Activated naive CD8-positive, alpha-beta T cell treated with anti-CD3 and anti-CD28 coated beads, Interleukin-2, amount 50 U/mL, for 24 hours (primary cell): ENCODE measurements at regions not wholly inside any gene's neighbourhood (a gene's known extent, or its start where the extent isn't known, plus 50 kb on each side); places are given as distances from the start of the nearest gene placed in this dataset.
"Not testable (repeated sequence)": the region's sequence is repeated elsewhere in the genome, so short reads cannot be mapped to it uniquely, and the experiment has no call there.

Experiments
- ATAC-seq: fragments of 150-1000 bp; cut with Tn5 transposase; one replicate; pipeline ENCODE4 v1.10.0; 2021
- DNase-seq: peaks from one replicate; pipeline ENCODE4 v3.0.0; 2021
- H3K27ac Mint-ChIP-seq: one replicate; pipeline ENCODE4 v1.8.0; 2021; ENCODE audit warnings: mild to moderate bottlenecking, mixed read lengths
- H3K27me3 Mint-ChIP-seq: one replicate; pipeline ENCODE4 v1.8.0; 2021; ENCODE audit warnings: mixed read lengths
- H3K36me3 Mint-ChIP-seq: one replicate; pipeline ENCODE4 v1.8.0; 2021; ENCODE audit warnings: low read depth, mixed read lengths
- H3K4me1 Mint-ChIP-seq: one replicate; pipeline ENCODE4 v1.8.0; 2021; ENCODE audit warnings: mixed read lengths
- H3K4me3 Mint-ChIP-seq: one replicate; pipeline ENCODE4 v1.8.0; 2021; ENCODE audit warnings: mild to moderate bottlenecking, moderate library complexity, mixed read lengths
- H3K9me3 Mint-ChIP-seq: one replicate; pipeline ENCODE4 v1.8.0; 2021; ENCODE audit warnings: mixed read lengths

DNA sequence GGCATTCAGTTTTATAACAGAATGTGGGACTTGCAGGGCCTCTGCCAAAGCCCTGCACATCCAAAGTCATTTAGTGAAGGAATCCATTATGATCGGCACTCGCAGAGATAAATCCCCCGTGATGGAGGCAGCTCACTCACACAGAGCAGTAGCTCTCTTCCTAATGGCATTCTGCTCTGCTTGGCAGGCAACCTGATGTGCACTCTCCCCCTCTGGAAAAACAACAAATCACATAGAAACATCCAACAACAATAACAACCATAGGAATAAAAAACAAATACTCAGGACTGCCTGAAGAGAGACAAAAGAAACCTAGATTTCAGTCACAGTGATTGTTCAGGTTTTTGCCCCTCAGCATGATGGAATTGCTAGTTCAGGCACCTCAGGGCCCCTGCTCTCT lies 59.7 kb downstream of the NAA11 start:
- Mint-ChIP-seq H3K9me3 (no peaks in the 10 kb centered on the region), H3K4me1 (no peaks in the 10 kb centered on the region), H3K27ac (no peak overlapping the region), H3K4me3 (no peak overlapping the region), H3K27me3 (no peaks in the 10 kb centered on the region), H3K36me3 (no peaks in the 10 kb centered on the region)
- DNase-seq (no peak), ATAC-seq (no peak)

DNA sequence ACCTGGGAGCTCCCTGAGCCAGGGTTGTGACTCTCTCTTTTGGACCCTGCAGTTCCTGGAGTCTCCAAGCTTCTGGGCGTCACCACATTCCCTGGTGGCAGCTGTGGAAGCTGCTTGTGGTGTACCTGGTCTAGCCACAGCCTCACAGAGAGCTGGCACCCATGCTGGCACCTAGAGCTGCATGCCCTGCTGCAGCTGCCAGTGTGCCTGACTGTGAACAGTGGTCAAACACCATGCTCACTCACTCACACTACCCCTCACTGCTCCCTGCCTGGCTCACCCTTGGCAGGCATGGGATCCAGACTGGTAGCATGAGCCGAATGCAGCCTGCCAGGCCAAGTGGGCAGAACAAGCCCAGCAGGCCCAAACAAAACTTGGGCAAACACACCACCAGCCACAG lies 66.6 kb downstream of the NAA11 start:
- no peak for DNase-seq
- no peaks in the 10 kb centered on the region for H3K36me3 Mint-ChIP-seq
- H3K9me3 Mint-ChIP-seq = no peaks in the 10 kb centered on the region
- H3K4me1 Mint-ChIP-seq = no peaks in the 10 kb centered on the region
- no peaks in the 10 kb centered on the region for H3K27me3 Mint-ChIP-seq
- no peak for ATAC-seq
- H3K4me3 Mint-ChIP-seq = no peak overlapping the region
- no peak overlapping the region for H3K27ac Mint-ChIP-seq

DNA sequence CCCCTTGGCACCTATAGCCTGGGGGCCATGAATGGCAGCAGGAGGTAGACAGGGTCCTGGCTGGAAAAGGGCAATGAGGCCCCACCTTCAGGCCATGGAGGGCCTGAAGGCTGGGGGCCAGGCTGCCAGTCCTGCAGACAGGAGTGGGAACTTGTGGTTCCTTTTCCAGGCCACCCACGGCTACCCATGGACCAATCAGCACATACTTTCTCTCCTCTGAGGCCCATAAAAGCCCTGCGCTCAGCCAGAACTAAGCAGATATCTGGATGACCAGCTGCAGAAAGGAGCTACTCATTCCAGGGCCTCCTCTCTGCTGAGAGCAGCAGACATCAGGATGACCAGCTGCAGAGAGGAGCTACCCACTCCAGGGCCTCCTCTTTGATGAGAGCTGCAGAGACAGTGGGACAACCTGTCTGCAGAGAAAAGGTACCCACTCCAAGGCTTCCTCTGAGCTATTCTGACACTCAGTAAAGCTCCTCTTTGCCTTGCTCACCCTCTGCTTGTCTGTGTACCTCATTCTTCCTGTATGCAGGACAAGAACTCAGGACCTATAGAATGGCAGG lies 67.2 kb downstream of the NAA11 start:
- Mint-ChIP-seq H3K4me3 (no peak overlapping the region), H3K36me3 (no peaks in the 10 kb centered on the region), H3K27ac (no peak overlapping the region), H3K27me3 (no peaks in the 10 kb centered on the region), H3K4me1 (no peaks in the 10 kb centered on the region), H3K9me3 (no peaks in the 10 kb centered on the region)
- no peak for DNase-seq
- ATAC-seq = no peak

DNA sequence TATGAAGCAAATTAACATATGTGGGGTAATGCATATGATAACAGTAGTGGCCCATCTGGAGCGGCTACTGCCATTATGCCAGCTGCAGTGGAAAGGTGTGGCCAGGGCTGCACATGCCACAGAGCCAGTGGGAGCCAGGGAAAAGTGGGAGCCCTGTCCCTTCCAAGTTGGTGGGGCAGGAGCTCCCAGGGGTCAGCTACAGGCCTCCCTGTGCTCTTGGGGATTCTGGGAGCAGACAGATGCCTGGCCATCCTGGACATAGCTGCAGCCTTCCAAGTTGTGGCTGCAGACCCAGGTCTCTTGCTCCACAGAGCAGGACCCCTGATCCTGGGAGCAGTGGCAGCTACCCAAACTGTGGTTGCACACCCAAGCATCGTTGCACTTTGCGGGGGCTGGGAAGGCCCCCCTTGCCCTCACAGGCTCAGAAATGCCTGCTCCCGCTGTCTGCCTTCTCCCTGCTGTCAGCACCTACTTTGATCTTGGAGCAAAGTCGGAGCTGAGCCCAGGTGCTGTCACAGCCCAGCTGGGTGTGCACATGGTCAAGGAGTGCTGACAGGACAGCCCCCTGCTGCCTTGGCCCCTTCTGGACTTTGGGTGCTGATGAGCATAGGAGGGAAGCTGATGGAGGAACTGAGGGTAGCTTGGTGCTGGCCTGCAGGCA lies 67.8 kb downstream of the NAA11 start:
- Mint-ChIP-seq H3K4me1 (no peaks in the 10 kb centered on the region), H3K36me3 (no peaks in the 10 kb centered on the region), H3K27me3 (no peaks in the 10 kb centered on the region), H3K9me3 (no peaks in the 10 kb centered on the region), H3K4me3 (no peak overlapping the region), H3K27ac (no peak overlapping the region)
- DNase-seq = no peak
- no peak for ATAC-seq

DNA sequence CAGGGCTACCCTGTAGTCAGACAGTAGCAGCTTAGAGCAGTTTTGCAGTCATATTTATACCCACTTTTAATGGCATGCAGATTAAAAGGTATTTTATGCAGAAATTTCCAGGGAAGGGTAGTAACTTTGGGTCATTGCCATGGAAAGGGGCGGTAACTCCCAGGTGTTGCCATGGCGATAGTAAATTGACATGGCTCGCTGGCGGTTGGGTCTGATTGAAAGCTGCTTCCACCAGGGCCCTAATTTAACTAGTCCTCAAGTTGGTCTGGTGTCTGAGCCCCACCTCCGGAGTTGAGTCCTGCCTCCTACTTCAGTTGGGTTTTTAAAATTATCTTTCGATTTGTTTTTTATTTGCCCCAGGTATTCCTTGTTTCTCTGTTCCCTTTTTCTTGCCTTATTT lies 70.1 kb downstream of the NAA11 start:
- H3K4me3 Mint-ChIP-seq = no peak overlapping the region
- no peaks in the 10 kb centered on the region for H3K4me1 Mint-ChIP-seq
- H3K36me3 Mint-ChIP-seq = no peaks in the 10 kb centered on the region
- no peaks in the 10 kb centered on the region for H3K9me3 Mint-ChIP-seq
- no peaks in the 10 kb centered on the region for H3K27me3 Mint-ChIP-seq
- no peak for ATAC-seq
- DNase-seq = no peak
- no peak overlapping the region for H3K27ac Mint-ChIP-seq

DNA sequence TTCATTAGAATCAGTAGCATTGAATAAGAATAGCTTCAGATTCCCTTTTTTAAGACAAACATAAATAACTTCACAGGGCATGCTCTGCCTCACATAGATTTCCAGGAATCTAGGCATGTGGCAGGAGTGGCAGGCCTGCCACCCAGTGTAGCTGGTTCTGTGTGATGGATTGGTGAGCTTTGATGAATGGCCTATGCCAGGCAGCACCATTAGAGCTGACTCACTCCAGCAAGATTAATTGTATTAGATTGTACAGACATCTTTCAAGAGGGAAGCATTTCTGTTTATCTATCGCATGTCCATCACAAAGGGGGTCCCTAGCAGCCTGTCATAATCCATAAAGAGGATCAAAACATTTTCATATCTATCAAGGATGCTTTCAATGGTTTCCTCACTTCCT lies 71.9 kb downstream of the NAA11 start:
- Mint-ChIP-seq H3K27me3 (peaks cover 2% of the 10 kb centered on the region), H3K36me3 (no peaks in the 10 kb centered on the region), H3K4me1 (no peaks in the 10 kb centered on the region), H3K4me3 (no peak overlapping the region), H3K27ac (no peak overlapping the region), H3K9me3 (no peaks in the 10 kb centered on the region)
- DNase-seq (no peak), ATAC-seq (no peak)

DNA sequence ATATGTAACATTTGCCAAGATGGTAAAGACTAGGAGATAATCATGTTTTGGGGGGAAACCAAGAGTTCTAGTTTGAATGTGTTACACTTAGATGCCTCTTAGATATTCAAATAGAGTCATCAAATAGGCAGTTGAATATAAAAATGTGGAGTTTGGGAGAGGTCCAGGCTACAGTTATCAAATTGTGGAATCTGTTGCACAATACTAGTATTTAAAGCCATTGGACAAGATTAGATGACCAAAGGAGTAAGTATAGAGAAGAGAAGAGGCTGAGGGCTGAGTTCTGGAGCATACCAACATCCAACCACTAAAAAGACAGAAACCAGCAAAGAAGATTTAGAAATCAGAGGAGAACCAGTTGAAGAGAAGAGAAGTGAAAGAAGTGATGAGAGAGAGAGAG lies 72.7 kb downstream of the NAA11 start:
- Mint-ChIP-seq H3K36me3 (no peaks in the 10 kb centered on the region), H3K27ac (no peak overlapping the region), H3K4me1 (no peaks in the 10 kb centered on the region), H3K9me3 (no peaks in the 10 kb centered on the region), H3K27me3 (peaks cover 2% of the 10 kb centered on the region), H3K4me3 (no peak overlapping the region)
- ATAC-seq (no peak), DNase-seq (no peak)

DNA sequence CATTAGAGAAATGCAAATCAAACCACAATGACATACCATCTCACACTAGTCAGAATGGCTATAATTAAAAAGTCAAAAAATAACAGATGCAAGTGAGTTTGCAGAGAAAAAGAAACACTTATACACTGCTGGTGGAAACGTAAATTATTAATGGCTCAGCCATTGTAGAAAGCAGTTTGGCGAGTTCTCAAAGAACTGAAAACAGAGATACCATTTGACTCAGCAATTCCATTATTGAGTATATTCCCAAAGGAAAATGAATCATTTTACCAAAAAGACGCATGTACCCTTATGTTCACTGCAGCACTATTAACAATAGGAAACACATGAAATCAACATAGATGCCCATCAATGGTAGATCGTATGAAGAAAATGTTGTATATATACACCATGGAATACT lies 75.0 kb downstream of the NAA11 start:
- Mint-ChIP-seq H3K4me3 (no peak overlapping the region), H3K4me1 (no peaks in the 10 kb centered on the region), H3K9me3 (no peaks in the 10 kb centered on the region), H3K27ac (no peak overlapping the region), H3K27me3 (peaks cover 2% of the 10 kb centered on the region), H3K36me3 (no peaks in the 10 kb centered on the region)
- no peak for DNase-seq
- no peak for ATAC-seq

DNA sequence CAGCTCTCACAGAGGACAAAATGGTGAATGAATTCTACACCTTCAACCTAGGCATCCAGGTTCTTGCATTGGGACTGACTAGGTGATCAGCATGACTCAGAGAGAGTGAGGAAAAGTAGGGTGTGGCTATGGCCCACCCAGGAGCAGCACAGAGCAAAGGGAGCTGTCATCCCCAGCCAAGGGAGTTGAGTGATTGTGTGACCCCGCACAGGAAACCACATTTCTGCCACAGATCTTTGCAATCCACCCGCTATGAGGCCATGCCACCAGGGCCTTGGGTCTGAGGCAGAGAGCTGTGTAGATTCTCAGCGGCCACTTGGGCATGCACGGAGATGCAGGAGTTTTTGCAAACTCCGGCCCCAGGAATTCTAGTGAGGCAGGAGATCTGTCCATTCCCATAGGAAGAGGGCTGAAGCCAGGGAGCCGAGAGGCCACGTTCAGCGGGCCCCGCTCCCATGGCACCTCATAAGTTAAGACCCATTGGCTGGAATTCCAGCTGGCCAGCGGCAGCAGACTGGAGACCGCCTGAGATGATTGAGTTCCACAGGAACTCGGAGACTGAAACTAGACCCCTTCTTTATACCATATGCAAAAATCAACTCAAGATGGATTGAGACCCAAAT lies 75.9 kb downstream of the NAA11 start:
- H3K36me3 Mint-ChIP-seq = no peaks in the 10 kb centered on the region
- no peak overlapping the region for H3K4me3 Mint-ChIP-seq
- DNase-seq (no peak), ATAC-seq (peak; percentile 28)
- H3K4me1 Mint-ChIP-seq = no peaks in the 10 kb centered on the region
- no peaks in the 10 kb centered on the region for H3K9me3 Mint-ChIP-seq
- peaks cover 2% of the 10 kb centered on the region for H3K27me3 Mint-ChIP-seq
- no peak overlapping the region for H3K27ac Mint-ChIP-seq

DNA sequence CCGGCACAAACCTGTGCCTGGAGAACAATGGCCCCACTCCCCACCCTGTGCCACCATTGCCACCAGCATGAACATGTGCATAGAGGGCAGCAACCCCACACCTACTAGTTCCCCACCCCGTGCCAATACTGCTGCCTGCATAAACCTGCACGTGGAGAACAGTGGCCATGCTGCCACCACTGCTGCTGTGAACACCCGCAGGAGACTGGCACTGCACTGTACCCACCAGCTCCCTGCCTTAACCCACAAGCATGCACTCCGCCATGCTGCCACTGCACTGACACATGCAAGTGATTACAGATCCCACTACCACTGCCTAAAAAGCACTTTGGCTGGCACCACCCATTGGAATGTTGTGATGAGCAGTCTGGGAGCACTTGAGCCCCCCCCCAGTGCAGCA lies 77.3 kb downstream of the NAA11 start:
- H3K27ac Mint-ChIP-seq = no peak overlapping the region
- H3K4me1 Mint-ChIP-seq = no peaks in the 10 kb centered on the region
- ATAC-seq = no peak

DNA sequence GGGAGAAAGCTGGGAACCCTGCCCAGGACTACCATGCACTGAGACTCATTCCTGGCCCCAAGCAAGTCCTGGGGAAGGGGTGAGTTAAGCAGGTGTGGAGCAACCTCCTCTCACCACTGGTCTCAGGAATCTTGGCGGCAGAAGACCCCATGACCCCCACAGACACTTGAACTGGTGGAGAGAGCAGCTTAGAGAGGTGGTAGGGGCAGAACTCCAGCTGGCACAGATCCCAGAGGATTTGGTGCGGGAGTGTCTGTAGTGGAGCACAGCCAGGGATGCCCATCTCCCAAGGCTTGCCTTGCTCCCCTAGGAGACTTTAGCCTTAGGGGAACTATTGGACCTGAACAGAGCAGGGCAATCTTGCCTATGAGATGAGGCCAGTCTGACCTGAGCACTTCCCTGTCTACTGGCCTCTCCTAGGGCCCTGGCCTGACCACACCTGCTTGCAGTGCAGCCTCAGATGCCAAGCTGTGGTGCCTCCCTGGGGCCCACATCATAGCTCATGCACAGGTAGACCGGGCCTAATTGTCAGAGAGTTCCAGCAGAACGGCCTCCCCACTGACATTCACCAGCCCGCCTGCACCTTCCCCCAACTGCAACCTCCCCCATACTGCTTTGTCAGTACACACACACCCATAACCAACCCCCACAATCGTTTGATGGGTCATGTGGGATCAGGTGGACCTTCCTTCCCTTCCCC lies 78.0 kb downstream of the NAA11 start:
- H3K36me3 Mint-ChIP-seq = no peaks in the 10 kb centered on the region
- H3K27me3 Mint-ChIP-seq = peaks cover 2% of the 10 kb centered on the region
- ATAC-seq (peak; percentile 28), DNase-seq (no peak)
- no peak overlapping the region for H3K27ac Mint-ChIP-seq
- H3K4me1 Mint-ChIP-seq = no peaks in the 10 kb centered on the region
- no peak overlapping the region for H3K4me3 Mint-ChIP-seq
- no peaks in the 10 kb centered on the region for H3K9me3 Mint-ChIP-seq

More for the DNA sequence above, 77.3 kb downstream of the NAA11 start:
- DNase-seq = no peak
- Mint-ChIP-seq H3K27me3 (peaks cover 2% of the 10 kb centered on the region), H3K4me3 (no peak overlapping the region), H3K36me3 (no peaks in the 10 kb centered on the region), H3K9me3 (no peaks in the 10 kb centered on the region)

DNA sequence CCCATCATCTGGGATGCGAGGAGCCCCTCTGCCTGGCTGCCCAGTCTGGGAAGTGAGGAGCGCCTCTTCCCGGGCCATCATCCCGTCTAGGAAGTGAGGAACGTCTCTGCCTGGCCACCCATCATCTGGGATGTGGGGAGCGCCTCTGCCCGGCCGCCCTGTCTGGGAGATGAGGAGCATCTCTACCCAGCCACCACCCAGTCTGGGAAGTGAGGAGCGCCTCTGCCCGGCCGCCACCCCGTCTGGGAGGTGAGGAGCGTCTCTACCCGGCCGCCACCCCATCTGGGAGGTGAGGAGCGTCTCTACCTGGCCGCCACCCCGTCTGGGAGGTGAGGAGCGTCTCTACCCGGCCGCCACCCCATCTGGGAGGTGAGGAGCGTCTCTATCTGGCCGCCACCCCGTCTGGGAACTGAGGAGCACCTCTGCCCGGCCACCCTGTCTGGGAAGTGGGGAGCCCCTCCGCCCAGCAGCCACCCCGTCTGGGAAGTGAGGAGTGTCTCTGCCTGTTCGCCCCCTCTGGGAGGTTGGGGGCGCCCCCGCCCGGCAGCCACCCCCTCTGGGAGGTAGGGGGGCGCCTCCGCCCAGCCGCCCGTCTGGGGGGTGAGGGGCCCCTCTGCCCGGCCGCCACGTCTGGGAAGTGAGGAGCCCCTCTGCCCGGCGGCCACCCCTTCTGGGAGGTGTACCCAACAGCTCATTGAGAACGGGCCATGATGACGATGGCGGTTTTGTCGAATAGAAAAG lies 80.5 kb downstream of the NAA11 start:
- not testable (repeated sequence) for H3K4me3 Mint-ChIP-seq, H3K27ac Mint-ChIP-seq, DNase-seq, H3K4me1 Mint-ChIP-seq, H3K27me3 Mint-ChIP-seq, H3K9me3 Mint-ChIP-seq, H3K36me3 Mint-ChIP-seq, ATAC-seq

DNA sequence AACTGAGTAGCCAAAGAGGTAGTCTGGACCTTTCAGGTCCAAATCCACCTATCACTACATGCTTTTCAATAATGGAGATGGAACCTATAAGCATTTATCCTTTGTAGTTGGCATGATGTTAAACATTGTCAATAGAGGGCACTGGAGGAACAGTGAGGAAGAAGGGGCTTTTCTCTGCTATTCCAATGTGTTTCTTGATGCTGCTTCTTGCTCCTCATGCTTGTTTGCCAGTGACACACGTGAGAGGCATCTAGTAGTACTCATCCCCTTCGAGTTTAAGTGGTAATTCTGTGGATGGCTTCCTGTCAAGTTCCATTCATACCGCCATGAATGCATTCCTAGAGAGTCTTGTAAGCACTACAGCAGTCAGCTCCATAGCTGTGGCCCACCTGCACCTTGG lies 84.0 kb downstream of the NAA11 start:
- Mint-ChIP-seq H3K4me3 (no peak overlapping the region), H3K9me3 (no peaks in the 10 kb centered on the region), H3K27me3 (peaks cover 1% of the 10 kb centered on the region), H3K27ac (no peak overlapping the region), H3K36me3 (no peaks in the 10 kb centered on the region), H3K4me1 (no peaks in the 10 kb centered on the region)
- ATAC-seq = no peak
- no peak for DNase-seq

DNA sequence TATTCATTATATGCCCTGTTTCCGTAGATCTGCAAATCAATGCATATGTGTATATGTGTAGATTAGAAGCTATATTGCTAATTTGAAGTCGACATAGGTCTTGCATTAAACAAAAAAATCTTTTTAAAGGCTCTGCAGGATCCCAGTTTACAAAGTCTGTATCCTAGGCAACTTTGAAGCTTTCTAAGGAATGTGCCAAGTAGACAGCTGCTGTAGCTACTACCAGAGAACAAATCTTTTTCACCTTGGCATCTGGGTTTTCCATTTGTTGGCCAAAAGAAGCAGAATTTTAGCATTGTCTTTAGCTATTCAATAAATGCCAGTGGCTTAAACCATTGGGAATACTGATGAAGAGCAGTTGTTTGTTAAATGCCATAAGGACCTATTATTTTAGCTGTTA lies 88.0 kb downstream of the NAA11 start:
- Mint-ChIP-seq H3K4me3 (no peak overlapping the region), H3K27ac (no peak overlapping the region), H3K4me1 (no peaks in the 10 kb centered on the region), H3K9me3 (no peaks in the 10 kb centered on the region), H3K36me3 (no peaks in the 10 kb centered on the region), H3K27me3 (peaks cover 1% of the 10 kb centered on the region)
- ATAC-seq (no peak), DNase-seq (no peak)

DNA sequence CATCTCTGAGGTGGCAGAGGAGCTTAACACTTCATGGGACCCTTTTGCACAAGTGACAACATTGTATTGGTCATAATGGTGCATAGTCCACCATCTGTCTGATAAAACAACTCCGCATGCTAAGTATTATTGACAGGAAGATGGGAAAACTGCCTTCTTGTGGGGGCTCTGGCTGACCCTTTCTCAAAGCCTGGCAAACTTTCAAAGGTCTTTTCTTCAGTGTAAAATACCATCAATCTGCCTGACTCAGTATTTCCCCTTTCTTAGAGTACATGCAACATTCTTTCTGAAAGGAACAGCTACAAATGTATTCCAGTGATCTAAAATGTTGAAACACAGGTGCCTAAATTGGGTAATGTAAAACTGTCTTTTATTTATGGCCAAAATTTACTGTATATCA lies 89.1 kb downstream of the NAA11 start:
- Mint-ChIP-seq H3K36me3 (no peaks in the 10 kb centered on the region), H3K9me3 (no peaks in the 10 kb centered on the region), H3K4me3 (no peak overlapping the region), H3K27ac (no peak overlapping the region), H3K4me1 (no peaks in the 10 kb centered on the region), H3K27me3 (peaks cover 1% of the 10 kb centered on the region)
- no peak for ATAC-seq
- DNase-seq = no peak
